Panc1 (cell line): ENCODE measurements at regions not wholly inside any gene's neighbourhood (a gene's known extent, or its start where the extent isn't known, plus 50 kb on each side); places are given as distances from the start of the nearest gene placed in this dataset.

ENCODE experiments used
- CTCF ChIP-seq: fragments of 450-650 bp; IDR thresholded peaks from 2 replicates; pipeline ENCODE4 v1.5.1; 2017; ENCODE audit warnings: mild to moderate bottlenecking
- POLR2AphosphoS5 ChIP-seq: IDR thresholded peaks from 2 replicates; pipeline ENCODE4 v1.6.1; 2012; ENCODE audit warnings: mild to moderate bottlenecking, low read depth, low read length, moderate library complexity
- REST ChIP-seq, 2 experiments: IDR thresholded peaks; 2 replicates each; pipeline ENCODE4 v1.6.1; 2011 to 2012; ENCODE audit warnings: low read depth in 2 of 2, control low read depth in 1 of 2, low read length in 1 of 2, mild to moderate bottlenecking in 1 of 2, moderate library complexity in 1 of 2; ENCODE audit not compliant: insufficient read depth in 1 of 2
- SIN3A ChIP-seq: IDR thresholded peaks from 2 replicates; pipeline ENCODE4 v1.6.1; 2012; ENCODE audit warnings: low read depth, mild to moderate bottlenecking, low read length, moderate library complexity, borderline replicate concordance; ENCODE audit not compliant: insufficient read depth
- TCF7L2 ChIP-seq: IDR thresholded peaks from 2 replicates; pipeline ENCODE4 v1.6.1; 2011; ENCODE audit warnings: mild to moderate bottlenecking, low read depth, low read length, inconsistent platforms

GRCh38 chr1:114314098-114314497 lies 160.4 kb upstream of the SYT6 start:
- TF ChIP-seq CTCF (no peak), POLR2AphosphoS5 (no peak), SIN3A (no peak), REST (IDR thresholded peaks at IDR 0.05; ENCODE audit: insufficient read depth in 1 of 2, low read depth in 2 of 2, low read length in 1 of 2) (no peak), TCF7L2 (no peak)
